ENCODE measurements at regions not wholly inside any gene's neighbourhood (a gene's known extent, or its start where the extent isn't known, plus 50 kb on each side); places are given as distances from the start of the nearest gene placed in this dataset.

- Histone ChIP-seq H3K4me3 (no peak overlapping the region), H3K27ac (no peak overlapping the region), H3K4me1 (replicated peaks in 1 of 2) (peaks cover 10 to 42% of the 10 kb centered on the region in 2 donors)
- peak in 1 of 8 experiments; percentile 30 for ATAC-seq (replicated peaks in 6 of 8)
- in situ Hi-C loops (cut with MboI; ENCODE audit: low pct_unique_long_range_greater_than_20kb in 2 of 9, low sequenced_read_pairs in 9 of 9, unreplicated experiment in 9 of 9) = no loop called here
- WGBS, 10 experiments = 3 to 88% (median 75%) methylated on average over 1 to 4 of the region's 4 CpGs; no CpG with 5 or more reads in 3 of the 10 experiments
Measured at GRCh38 chr2:104028061-104028460, 825.9 kb upstream of the POU3F3 start.

- peak in 6 of 8 experiments; percentile 33 to 65 (median 48) for ATAC-seq (replicated peaks in 6 of 8)
- H3K4me3 ChIP-seq = no peak overlapping the region
- H3K4me1 ChIP-seq (replicated peaks in 1 of 2) = peaks cover 0 to under 1% of the 10 kb centered on the region in 2 donors
- WGBS, 10 experiments = 0 to 88% (median 40%) methylated on average over 2 to 3 of the region's 3 CpGs; no CpG with 5 or more reads in 2 of the 10 experiments
- H3K27ac ChIP-seq = no peak overlapping the region
- in situ Hi-C loops (cut with MboI; ENCODE audit: low pct_unique_long_range_greater_than_20kb in 2 of 9, low sequenced_read_pairs in 9 of 9, unreplicated experiment in 9 of 9) = no loop called here
Measured at GRCh38 chr2:104033399-104033798, 820.5 kb upstream of the POU3F3 start.

- no peak overlapping the region for H3K27ac ChIP-seq
- WGBS, 10 experiments = 0 to 100% (median 17%) methylated on average over 1 to 2 of the region's 2 CpGs; no CpG with 5 or more reads in 1 of the 10 experiments
- no peak for ATAC-seq (replicated peaks in 6 of 8)
- H3K4me1 ChIP-seq (replicated peaks in 1 of 2) = no peaks in the 10 kb centered on the region
- H3K4me3 ChIP-seq = no peak overlapping the region
- in situ Hi-C loops (cut with MboI; ENCODE audit: low pct_unique_long_range_greater_than_20kb in 2 of 9, low sequenced_read_pairs in 9 of 9, unreplicated experiment in 9 of 9) = no loop called here
Measured at GRCh38 chr2:104040771-104041170, 813.1 kb upstream of the POU3F3 start.

- Histone ChIP-seq H3K4me3 (no peak overlapping the region), H3K4me1 (replicated peaks in 1 of 2) (peaks cover under 1% of the 10 kb centered on the region in 2 donors), H3K27ac (no peak overlapping the region)
- ATAC-seq (replicated peaks in 6 of 8) = no peak
- in situ Hi-C loops (cut with MboI; ENCODE audit: low pct_unique_long_range_greater_than_20kb in 2 of 9, low sequenced_read_pairs in 9 of 9, unreplicated experiment in 9 of 9) = no loop called here
Measured at GRCh38 chr2:104041351-104041750, 812.6 kb upstream of the POU3F3 start.

GRCh38 chr2:104043864-104044263 is 810.1 kb upstream of the POU3F3 start:
- H3K4me1 ChIP-seq (replicated peaks in 1 of 2) = peaks cover 4 to 7% of the 10 kb centered on the region in 2 donors
- no peak overlapping the region for H3K27ac ChIP-seq
- H3K4me3 ChIP-seq = no peak overlapping the region
- in situ Hi-C loops (cut with MboI; ENCODE audit: low pct_unique_long_range_greater_than_20kb in 2 of 9, low sequenced_read_pairs in 9 of 9, unreplicated experiment in 9 of 9) = no loop called here
- 4 to 77% (median 55%) methylated on average over 1 to 8 of the region's 8 CpGs for WGBS, 10 experiments
- ATAC-seq (replicated peaks in 6 of 8) = peak in 5 of 8 experiments; percentile 47 to 88 (median 79)

GRCh38 chr2:104045071-104045470 is 808.8 kb upstream of the POU3F3 start:
- H3K4me3 ChIP-seq = no peak overlapping the region
- H3K4me1 ChIP-seq (replicated peaks in 1 of 2) = peaks cover 4 to 7% of the 10 kb centered on the region in 2 donors
- ATAC-seq (replicated peaks in 6 of 8) = no peak
- in situ Hi-C loops (cut with MboI; ENCODE audit: low pct_unique_long_range_greater_than_20kb in 2 of 9, low sequenced_read_pairs in 9 of 9, unreplicated experiment in 9 of 9) = no loop called here
- 22 to 100% (median 85%) methylated on average over 1 to 5 of the region's 5 CpGs for WGBS, 10 experiments
- no peak overlapping the region for H3K27ac ChIP-seq

- WGBS, 10 experiments = 0 to 100% (median 71%) methylated on average over 1 to 2 of the region's 2 CpGs; no CpG with 5 or more reads in 3 of the 10 experiments
Measured at GRCh38 chr2:104046466-104046865, 807.4 kb upstream of the POU3F3 start.

GRCh38 chr2:104047516-104047915 is 806.4 kb upstream of the POU3F3 start:
- 19 to 100% (median 94%) methylated on average over 2 to 10 of the region's 10 CpGs; no CpG with 5 or more reads in 1 of the 10 experiments for WGBS, 10 experiments
- Histone ChIP-seq H3K4me1 (replicated peaks in 1 of 2) (peaks cover 4 to 7% of the 10 kb centered on the region in 2 donors), H3K27ac (no peak overlapping the region), H3K4me3 (no peak overlapping the region)
- in situ Hi-C loops (cut with MboI; ENCODE audit: low pct_unique_long_range_greater_than_20kb in 2 of 9, low sequenced_read_pairs in 9 of 9, unreplicated experiment in 9 of 9) = no loop called here
- no peak for ATAC-seq (replicated peaks in 6 of 8)

More at GRCh38 chr2:104046466-104046865, 807.4 kb upstream of the POU3F3 start:
- Histone ChIP-seq H3K4me1 (replicated peaks in 1 of 2) (peaks cover 4 to 7% of the 10 kb centered on the region in 2 donors), H3K4me3 (no peak overlapping the region), H3K27ac (no peak overlapping the region)
- peak in 1 of 8 experiments; percentile 32 for ATAC-seq (replicated peaks in 6 of 8)
- in situ Hi-C loops (cut with MboI; ENCODE audit: low pct_unique_long_range_greater_than_20kb in 2 of 9, low sequenced_read_pairs in 9 of 9, unreplicated experiment in 9 of 9) = no loop called here

- in situ Hi-C loops (cut with MboI; ENCODE audit: low pct_unique_long_range_greater_than_20kb in 2 of 9, low sequenced_read_pairs in 9 of 9, unreplicated experiment in 9 of 9) = no loop called here
- WGBS, 10 experiments = 6 to 100% (median 85%) methylated on average over 2 to 4 of the region's 4 CpGs
Measured at GRCh38 chr2:104049438-104049837, 804.5 kb upstream of the POU3F3 start.

GRCh38 chr2:104049981-104050380 is 803.9 kb upstream of the POU3F3 start:
- Histone ChIP-seq H3K4me3 (no peak overlapping the region), H3K4me1 (replicated peaks in 1 of 2) (peaks cover 4 to 7% of the 10 kb centered on the region in 2 donors), H3K27ac (no peak overlapping the region)
- in situ Hi-C loops (cut with MboI; ENCODE audit: low pct_unique_long_range_greater_than_20kb in 2 of 9, low sequenced_read_pairs in 9 of 9, unreplicated experiment in 9 of 9) = no loop called here
- ATAC-seq (replicated peaks in 6 of 8) = no peak
- 2 to 90% (median 75%) methylated on average over 1 to 5 of the region's 5 CpGs for WGBS, 10 experiments

More at GRCh38 chr2:104049438-104049837, 804.5 kb upstream of the POU3F3 start:
- H3K27ac ChIP-seq = no peak overlapping the region
- ATAC-seq (replicated peaks in 6 of 8) = no peak
- H3K4me3 ChIP-seq = no peak overlapping the region
- peaks cover 4 to 7% of the 10 kb centered on the region in 2 donors for H3K4me1 ChIP-seq (replicated peaks in 1 of 2)

GRCh38 chr2:104050656-104051242 is 803.2 kb upstream of the POU3F3 start:
- in situ Hi-C loops (cut with MboI; ENCODE audit: low pct_unique_long_range_greater_than_20kb in 2 of 9, low sequenced_read_pairs in 9 of 9, unreplicated experiment in 9 of 9) = no loop called here
- H3K4me3 ChIP-seq = no peak overlapping the region
- peaks cover 4 to 7% of the 10 kb centered on the region in 2 donors for H3K4me1 ChIP-seq (replicated peaks in 1 of 2)
- H3K27ac ChIP-seq = no peak overlapping the region
- WGBS, 10 experiments = 58 to 100% (median 89%) methylated on average over 2 to 5 of the region's 5 CpGs
- no peak for ATAC-seq (replicated peaks in 6 of 8)

GRCh38 chr2:104051766-104052165 is 802.1 kb upstream of the POU3F3 start:
- H3K27ac ChIP-seq = no peak overlapping the region
- H3K4me1 ChIP-seq (replicated peaks in 1 of 2) = peaks cover 0 to 3% of the 10 kb centered on the region in 2 donors
- in situ Hi-C loops (cut with MboI; ENCODE audit: low pct_unique_long_range_greater_than_20kb in 2 of 9, low sequenced_read_pairs in 9 of 9, unreplicated experiment in 9 of 9) = no loop called here
- H3K4me3 ChIP-seq = no peak overlapping the region
- 29 to 100% (median 85%) methylated on average over 1 to 6 of the region's 6 CpGs; no CpG with 5 or more reads in 1 of the 10 experiments for WGBS, 10 experiments
- no peak for ATAC-seq (replicated peaks in 6 of 8)

GRCh38 chr2:104052356-104052755 is 801.6 kb upstream of the POU3F3 start:
- 25 to 78% (median 51%) methylated on average over 3 to 5 of the region's 5 CpGs; no CpG with 5 or more reads in 1 of the 10 experiments for WGBS, 10 experiments
- in situ Hi-C loops (cut with MboI; ENCODE audit: low pct_unique_long_range_greater_than_20kb in 2 of 9, low sequenced_read_pairs in 9 of 9, unreplicated experiment in 9 of 9) = no loop called here
- no peak overlapping the region for H3K4me3 ChIP-seq
- ATAC-seq (replicated peaks in 6 of 8) = no peak
- no peak overlapping the region for H3K27ac ChIP-seq
- no peaks in the 10 kb centered on the region for H3K4me1 ChIP-seq (replicated peaks in 1 of 2)

GRCh38 chr2:104056451-104056850 is 797.5 kb upstream of the POU3F3 start:
- no peak for ATAC-seq (replicated peaks in 6 of 8)
- Histone ChIP-seq H3K27ac (no peak overlapping the region), H3K4me3 (no peak overlapping the region), H3K4me1 (replicated peaks in 1 of 2) (no peaks in the 10 kb centered on the region)
- 75 to 100% (median 83%) methylated on average over 1 of the region's 1 CpG; no CpG with 5 or more reads in 6 of the 10 experiments for whole genome bisulfite sequencing, 10 experiments
- in situ Hi-C loops (cut with MboI; ENCODE audit: low pct_unique_long_range_greater_than_20kb in 2 of 9, low sequenced_read_pairs in 9 of 9, unreplicated experiment in 9 of 9) = no loop called here

Data from motor neuron (in vitro differentiated cells).